ENCODE measurements at regions not wholly inside any gene's neighbourhood (a gene's known extent, or its start where the extent isn't known, plus 50 kb on each side); places are given as distances from the start of the nearest gene placed in this dataset.

- no peak for TF ChIP-seq POLR2A (IDR thresholded peaks at IDR 0.05)
- TF ChIP-seq, protein P1, sequence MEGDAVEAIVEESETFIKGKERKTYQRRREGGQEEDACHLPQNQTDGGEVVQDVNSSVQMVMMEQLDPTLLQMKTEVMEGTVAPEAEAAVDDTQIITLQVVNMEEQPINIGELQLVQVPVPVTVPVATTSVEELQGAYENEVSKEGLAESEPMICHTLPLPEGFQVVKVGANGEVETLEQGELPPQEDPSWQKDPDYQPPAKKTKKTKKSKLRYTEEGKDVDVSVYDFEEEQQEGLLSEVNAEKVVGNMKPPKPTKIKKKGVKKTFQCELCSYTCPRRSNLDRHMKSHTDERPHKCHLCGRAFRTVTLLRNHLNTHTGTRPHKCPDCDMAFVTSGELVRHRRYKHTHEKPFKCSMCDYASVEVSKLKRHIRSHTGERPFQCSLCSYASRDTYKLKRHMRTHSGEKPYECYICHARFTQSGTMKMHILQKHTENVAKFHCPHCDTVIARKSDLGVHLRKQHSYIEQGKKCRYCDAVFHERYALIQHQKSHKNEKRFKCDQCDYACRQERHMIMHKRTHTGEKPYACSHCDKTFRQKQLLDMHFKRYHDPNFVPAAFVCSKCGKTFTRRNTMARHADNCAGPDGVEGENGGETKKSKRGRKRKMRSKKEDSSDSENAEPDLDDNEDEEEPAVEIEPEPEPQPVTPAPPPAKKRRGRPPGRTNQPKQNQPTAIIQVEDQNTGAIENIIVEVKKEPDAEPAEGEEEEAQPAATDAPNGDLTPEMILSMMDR (IDR thresholded peaks at IDR 0.05) = no peak
- TF ChIP-seq EP300 (IDR thresholded peaks at IDR 0.05) = no peak
- TF ChIP-seq POLR2AphosphoS5 (IDR thresholded peaks at IDR 0.05) = no peak
These were observed 64.1 kb upstream of the ZNF608 start for GRCh38 chr5:124810396-124811006.

All from suprapubic skin (tissue), 4 donors.